Mesenchymal stem cell (in vitro differentiated cells and primary cell): ENCODE measurements at regions not wholly inside any gene's neighbourhood (a gene's known extent, or its start where the extent isn't known, plus 50 kb on each side); places are given as distances from the start of the nearest gene placed in this dataset.

Experiments
- DNase-seq: peaks from one replicate; pipeline ENCODE4 v3.0.0-alpha.2; 2013
- H2AFZ ChIP-seq: one replicate; pipeline ENCODE4 v1.6.1; 2013; ENCODE audit warnings: low read depth, mild to moderate bottlenecking, control low read depth, inconsistent platforms, low read length, moderate library complexity
- H2AK5ac ChIP-seq: 2 replicates; pipeline ENCODE4 v1.6.1; 2013; ENCODE audit warnings: low read length, moderate library complexity, mild to moderate bottlenecking, inconsistent platforms; ENCODE audit not compliant: severe bottlenecking
- H2BK120ac ChIP-seq: one replicate; pipeline ENCODE4 v1.6.1; 2013; ENCODE audit warnings: low read depth, mild to moderate bottlenecking, inconsistent platforms, low read length, moderate library complexity
- H2BK12ac ChIP-seq, 2 experiments: one replicate each; pipeline ENCODE4 v1.6.1; 2013; ENCODE audit warnings: inconsistent platforms in 2 of 2, low read length in 2 of 2, mild to moderate bottlenecking in 2 of 2, moderate library complexity in 2 of 2, control low read depth in 1 of 2
- H2BK15ac ChIP-seq: one replicate; pipeline ENCODE4 v1.6.1; 2013; ENCODE audit warnings: mild to moderate bottlenecking, low read depth, inconsistent platforms; ENCODE audit not compliant: poor library complexity, severe bottlenecking
- H2BK5ac ChIP-seq: 2 replicates; pipeline ENCODE4 v1.6.1; 2013; ENCODE audit warnings: low read depth, mild to moderate bottlenecking, low read length, control low read depth, inconsistent platforms; ENCODE audit not compliant: poor library complexity, severe bottlenecking
- H3K14ac ChIP-seq, 2 experiments: one replicate each; pipeline ENCODE4 v1.6.1; 2013; ENCODE audit warnings: inconsistent platforms in 2 of 2, low read length in 2 of 2, control low read depth in 1 of 2, mild to moderate bottlenecking in 1 of 2, moderate library complexity in 1 of 2
- H3K18ac ChIP-seq, 2 experiments: one replicate each; pipeline ENCODE4 v1.6.1; 2013; ENCODE audit warnings: inconsistent platforms in 2 of 2, low read length in 2 of 2, control low read depth in 1 of 2, low read depth in 1 of 2, mild to moderate bottlenecking in 1 of 2
- H3K23ac ChIP-seq, 2 experiments: one replicate each; pipeline ENCODE4 v1.6.1; 2013; ENCODE audit warnings: inconsistent platforms in 2 of 2, low read length in 2 of 2, mild to moderate bottlenecking in 2 of 2, moderate library complexity in 2 of 2, control low read depth in 1 of 2
- H3K27ac ChIP-seq: 2 replicates; pipeline ENCODE4 v1.5.1; 2013; ENCODE audit warnings: mild to moderate bottlenecking, moderate library complexity, low read length, control low read depth, inconsistent platforms; ENCODE audit not compliant: poor library complexity, severe bottlenecking
- H3K27me3 ChIP-seq, 2 experiments: 2 replicates each; pipeline versions ENCODE4 v1.6.1 to v1.7.0; 2013; ENCODE audit warnings: low read length in 2 of 2, mild to moderate bottlenecking in 2 of 2, moderate library complexity in 2 of 2, control low read depth in 1 of 2, inconsistent platforms in 1 of 2; ENCODE audit not compliant: control insufficient read depth in 1 of 2, insufficient read depth in 1 of 2
- H3K36me3 ChIP-seq, 2 experiments: 2 replicates each; pipeline versions ENCODE4 v1.6.1 to v1.7.0; 2013; ENCODE audit warnings: low read length in 2 of 2, control low read depth in 1 of 2, inconsistent platforms in 1 of 2, low read depth in 1 of 2, mild to moderate bottlenecking in 1 of 2; ENCODE audit not compliant: insufficient read depth in 2 of 2, control insufficient read depth in 1 of 2
- H3K4ac ChIP-seq, 2 experiments: one replicate each; pipeline ENCODE4 v1.6.1; 2013; ENCODE audit warnings: inconsistent platforms in 2 of 2, low read length in 2 of 2, mild to moderate bottlenecking in 2 of 2, moderate library complexity in 2 of 2, control low read depth in 1 of 2, low read depth in 1 of 2
- H3K4me1 ChIP-seq: 2 replicates; pipeline ENCODE4 v1.6.1; 2013; ENCODE audit warnings: low read depth, low read length, control low read depth; ENCODE audit not compliant: control insufficient read depth, insufficient read depth
- H3K4me2 ChIP-seq: 2 replicates; pipeline ENCODE4 v1.6.1; 2013; ENCODE audit warnings: low read length, mild to moderate bottlenecking, inconsistent platforms; ENCODE audit not compliant: poor library complexity, severe bottlenecking
- H3K4me3 ChIP-seq, 2 experiments: 2 replicates each; pipeline versions ENCODE4 v1.5.1 to v1.7.0; 2013; ENCODE audit warnings: low read length in 2 of 2, mild to moderate bottlenecking in 2 of 2, control low read depth in 1 of 2, low read depth in 1 of 2; ENCODE audit not compliant: insufficient read depth in 1 of 2
- H3K79me1 ChIP-seq: replicated peaks from 2 replicates; pipeline ENCODE4 v1.6.1; 2013; ENCODE audit warnings: mild to moderate bottlenecking, control low read depth, low read length, inconsistent platforms; ENCODE audit not compliant: poor library complexity, severe bottlenecking
- H3K9ac ChIP-seq: 2 replicates; pipeline ENCODE4 v1.7.0; 2013; ENCODE audit warnings: mild to moderate bottlenecking, low read length, moderate library complexity
- H3K9me3 ChIP-seq: 2 replicates; pipeline ENCODE4 v1.7.0; 2013; ENCODE audit warnings: mild to moderate bottlenecking, low read length; ENCODE audit not compliant: control insufficient read depth
- H4K8ac ChIP-seq: one replicate; pipeline ENCODE4 v1.6.1; 2013; ENCODE audit warnings: inconsistent platforms, mild to moderate bottlenecking, low read length, moderate library complexity
- H4K91ac ChIP-seq: one replicate; pipeline ENCODE4 v1.6.1; 2013; ENCODE audit warnings: mild to moderate bottlenecking, low read length, inconsistent platforms
- WGBS: methylation state at CpG from one replicate; pipeline ENCODE4 v1.1.7; 2013; ENCODE audit warnings: mixed read lengths; 5-methylcytosine and 5-hydroxymethylcytosine counted together

DNA sequence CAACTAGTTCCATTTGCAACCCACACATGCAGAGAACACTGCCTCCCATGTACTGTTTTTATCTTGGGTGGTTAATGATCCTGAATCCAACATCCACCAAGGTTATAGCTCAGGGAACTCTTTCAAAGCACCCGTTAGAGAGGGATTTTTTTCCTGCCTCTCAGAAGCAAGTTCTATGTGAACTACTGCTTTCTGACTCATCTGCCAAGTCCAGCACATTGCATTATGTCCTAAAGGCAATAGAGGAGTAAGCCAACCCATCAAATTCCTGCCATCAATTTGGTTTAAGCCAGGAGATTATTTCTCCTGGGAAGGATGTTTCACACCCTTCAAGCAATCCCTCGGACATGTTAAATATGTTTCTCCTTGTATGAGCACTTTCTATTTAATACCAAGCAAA lies 334.5 kb downstream of the GASK1B start:
- Histone ChIP-seq H4K91ac (no peak overlapping the region), H3K4me2 (no peak overlapping the region), H3K18ac (no peak overlapping the region), H2BK5ac (no peak overlapping the region), H3K27me3 (no peaks in the 10 kb centered on the region), H2BK15ac (no peak overlapping the region), H2BK12ac (no peak overlapping the region), H3K27ac (no peak overlapping the region), H3K4ac (no peak overlapping the region), H3K36me3 (no peaks in the 10 kb centered on the region), H2AFZ (no peak overlapping the region), H3K4me3 (no peak overlapping the region), H3K14ac (no peak overlapping the region), H3K4me1 (no peaks in the 10 kb centered on the region), H3K79me1 (no peaks in the 10 kb centered on the region), H3K9ac (no peak overlapping the region), H2BK120ac (no peak overlapping the region), H3K23ac (no peak overlapping the region), H2AK5ac (no peak overlapping the region), H3K9me3 (no peaks in the 10 kb centered on the region), H4K8ac (no peak overlapping the region)
- DNase-seq, result no peak
- WGBS, result 90% methylated on average over 1 of the region's 2 CpGs

DNA sequence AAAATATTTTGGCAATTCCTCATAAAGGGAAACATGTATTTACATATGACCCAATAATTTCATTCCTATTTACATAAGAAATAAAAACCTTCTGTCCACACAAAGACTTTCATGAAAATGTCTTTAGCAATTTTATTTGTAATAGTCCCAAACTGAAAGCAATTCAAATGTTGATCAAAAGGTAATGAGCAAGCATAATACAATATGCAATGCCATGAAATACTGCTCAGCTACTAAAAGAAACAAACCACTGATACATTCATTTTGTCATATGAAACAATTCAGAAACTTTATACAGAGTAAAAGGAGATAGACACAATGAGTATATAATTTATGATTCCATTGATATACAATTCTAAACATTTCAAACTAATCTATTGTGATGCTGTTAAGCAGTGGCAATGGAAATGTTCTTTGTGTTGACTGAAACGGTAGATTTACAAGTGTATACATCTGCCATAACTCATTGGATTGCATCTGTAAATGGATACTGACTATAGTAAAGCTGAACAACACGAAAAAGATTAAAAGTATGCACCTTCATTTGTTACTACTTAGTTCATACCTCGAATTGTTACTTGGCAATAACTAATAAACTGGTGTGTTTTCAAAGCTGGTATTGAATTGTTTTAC lies 335.6 kb downstream of the GASK1B start:
- Histone ChIP-seq H2BK15ac (no peak overlapping the region), H3K4me1 (no peaks in the 10 kb centered on the region), H3K23ac (no peak overlapping the region), H3K27me3 (no peaks in the 10 kb centered on the region), H2AK5ac (no peak overlapping the region), H3K79me1 (no peaks in the 10 kb centered on the region), H3K9ac (no peak overlapping the region), H3K36me3 (no peaks in the 10 kb centered on the region), H4K91ac (no peak overlapping the region), H3K14ac (no peak overlapping the region), H3K9me3 (no peaks in the 10 kb centered on the region), H3K18ac (no peak overlapping the region), H2BK5ac (no peak overlapping the region), H3K4ac (no peak overlapping the region), H2AFZ (no peak overlapping the region), H3K27ac (no peak overlapping the region), H4K8ac (no peak overlapping the region), H2BK120ac (no peak overlapping the region), H3K4me2 (no peak overlapping the region), H3K4me3 (no peak overlapping the region), H2BK12ac (no peak overlapping the region)
- no CpG with 5 or more reads among the region's 3 CpGs for WGBS
- DNase-seq, result no peak

DNA sequence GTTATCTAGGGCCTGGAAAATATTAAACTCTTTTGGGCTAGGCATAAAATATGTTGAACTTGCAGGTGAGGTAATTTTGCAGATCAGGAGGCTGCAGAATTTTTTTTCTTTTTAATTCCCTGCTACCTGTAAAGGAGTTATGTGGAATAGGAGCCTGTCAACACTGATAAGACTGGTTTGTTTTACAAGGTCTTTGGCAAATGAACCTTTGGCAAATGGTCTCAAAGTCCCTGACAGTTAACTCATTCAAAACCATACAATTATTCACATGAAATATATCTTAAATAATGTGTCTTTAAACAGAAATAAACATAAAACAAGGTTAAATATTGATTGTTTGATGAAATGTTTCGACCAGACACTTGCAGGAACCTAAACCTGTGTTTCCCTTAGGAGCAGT lies 340.2 kb downstream of the GASK1B start:
- H2BK5ac ChIP-seq, result no peak overlapping the region
- no peaks in the 10 kb centered on the region for H3K27me3 ChIP-seq
- H3K18ac ChIP-seq, result no peak overlapping the region
- no peak overlapping the region for H2AFZ ChIP-seq
- no peak overlapping the region for H3K23ac ChIP-seq
- WGBS, result 17% methylated on average over 1 of the region's 1 CpG
- H2AK5ac ChIP-seq, result no peak overlapping the region
- H3K27ac ChIP-seq, result no peak overlapping the region
- H3K4ac ChIP-seq, result no peak overlapping the region
- no peak overlapping the region for H4K91ac ChIP-seq
- no peaks in the 10 kb centered on the region for H3K9me3 ChIP-seq
- no peak overlapping the region for H4K8ac ChIP-seq
- H2BK12ac ChIP-seq, result no peak overlapping the region
- H3K4me2 ChIP-seq, result no peak overlapping the region
- no peak overlapping the region for H3K4me3 ChIP-seq
- no peak overlapping the region for H2BK120ac ChIP-seq
- H3K4me1 ChIP-seq, result no peaks in the 10 kb centered on the region
- H3K79me1 ChIP-seq, result no peaks in the 10 kb centered on the region
- H3K14ac ChIP-seq, result no peak overlapping the region
- no peak for DNase-seq
- no peak overlapping the region for H2BK15ac ChIP-seq
- no peak overlapping the region for H3K9ac ChIP-seq
- H3K36me3 ChIP-seq, result no peaks in the 10 kb centered on the region

DNA sequence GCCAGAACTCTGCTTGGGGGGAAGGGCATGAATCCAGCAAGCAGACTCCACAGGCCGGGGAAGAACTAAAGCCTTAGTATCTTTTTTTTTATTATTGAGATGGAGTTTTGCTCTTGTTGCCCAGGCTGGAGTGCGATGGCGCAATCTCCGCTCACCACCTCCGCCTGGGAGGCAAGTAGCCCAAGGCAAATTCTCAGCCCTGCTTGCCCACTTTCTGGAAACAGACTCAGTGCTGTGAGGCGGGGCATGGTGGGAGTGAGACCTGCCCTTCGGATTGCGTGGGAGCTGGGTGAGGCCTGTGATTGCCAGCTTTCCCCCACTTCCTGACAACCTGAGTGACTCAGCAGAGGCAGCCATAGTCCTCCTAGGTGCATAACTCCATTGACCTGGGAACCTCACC lies 348.8 kb downstream of the GASK1B start:
- no peaks in the 10 kb centered on the region for H3K4me1 ChIP-seq
- H2BK12ac ChIP-seq, result no peak overlapping the region
- no peak for DNase-seq
- H3K4ac ChIP-seq, result no peak overlapping the region
- no peak overlapping the region for H4K8ac ChIP-seq
- H3K4me2 ChIP-seq, result no peak overlapping the region
- H2AK5ac ChIP-seq, result no peak overlapping the region
- peaks cover 0 to 4% of the 10 kb centered on the region in 2 experiments for H3K36me3 ChIP-seq
- 95% methylated on average over 8 of the region's 8 CpGs for WGBS
- no peak overlapping the region for H4K91ac ChIP-seq
- no peaks in the 10 kb centered on the region for H3K9me3 ChIP-seq
- no peaks in the 10 kb centered on the region for H3K79me1 ChIP-seq
- no peaks in the 10 kb centered on the region for H3K27me3 ChIP-seq
- no peak overlapping the region for H3K27ac ChIP-seq
- H2BK15ac ChIP-seq, result no peak overlapping the region
- no peak overlapping the region for H2AFZ ChIP-seq
- no peak overlapping the region for H3K4me3 ChIP-seq
- H2BK5ac ChIP-seq, result no peak overlapping the region
- H3K14ac ChIP-seq, result no peak overlapping the region
- no peak overlapping the region for H3K18ac ChIP-seq
- no peak overlapping the region for H2BK120ac ChIP-seq
- no peak overlapping the region for H3K9ac ChIP-seq
- no peak overlapping the region for H3K23ac ChIP-seq
